C4-2B (cell line): ENCODE measurements at regions not wholly inside any gene's neighbourhood (a gene's known extent, or its start where the extent isn't known, plus 50 kb on each side); places are given as distances from the start of the nearest gene placed in this dataset.

Experiments
- ZFX ChIP-seq: fragments of 450-650 bp; IDR thresholded peaks from 2 replicates; pipeline ENCODE4 v1.6.1; 2017
- TF ChIP-seq, protein P1 (sequence below): fragments of 450-650 bp; conservative IDR thresholded peaks from 2 replicates; pipeline ENCODE4 v1.5.1; 2017; ENCODE audit warnings: mild to moderate bottlenecking

DNA sequence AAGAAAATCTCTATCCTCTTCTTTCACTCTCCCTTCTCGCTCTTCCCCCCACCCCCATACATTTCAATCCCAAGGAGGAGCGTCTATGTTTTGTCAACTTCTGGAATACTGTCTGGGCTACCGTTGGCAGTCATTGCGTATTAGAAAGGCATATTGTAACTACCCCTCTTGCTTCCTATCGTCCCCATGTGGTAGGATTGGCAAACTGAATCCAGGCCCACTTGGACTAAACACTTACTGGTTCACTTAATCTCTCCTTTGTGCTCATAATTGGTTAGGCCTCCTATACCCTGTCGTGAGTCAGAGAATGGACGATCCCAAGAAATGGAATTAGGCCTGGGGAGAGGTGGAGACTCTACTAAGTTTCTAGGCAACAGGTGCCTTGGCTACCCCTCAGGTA is 68.8 kb upstream of the SLC8A3 start:
- TF ChIP-seq, protein P1, sequence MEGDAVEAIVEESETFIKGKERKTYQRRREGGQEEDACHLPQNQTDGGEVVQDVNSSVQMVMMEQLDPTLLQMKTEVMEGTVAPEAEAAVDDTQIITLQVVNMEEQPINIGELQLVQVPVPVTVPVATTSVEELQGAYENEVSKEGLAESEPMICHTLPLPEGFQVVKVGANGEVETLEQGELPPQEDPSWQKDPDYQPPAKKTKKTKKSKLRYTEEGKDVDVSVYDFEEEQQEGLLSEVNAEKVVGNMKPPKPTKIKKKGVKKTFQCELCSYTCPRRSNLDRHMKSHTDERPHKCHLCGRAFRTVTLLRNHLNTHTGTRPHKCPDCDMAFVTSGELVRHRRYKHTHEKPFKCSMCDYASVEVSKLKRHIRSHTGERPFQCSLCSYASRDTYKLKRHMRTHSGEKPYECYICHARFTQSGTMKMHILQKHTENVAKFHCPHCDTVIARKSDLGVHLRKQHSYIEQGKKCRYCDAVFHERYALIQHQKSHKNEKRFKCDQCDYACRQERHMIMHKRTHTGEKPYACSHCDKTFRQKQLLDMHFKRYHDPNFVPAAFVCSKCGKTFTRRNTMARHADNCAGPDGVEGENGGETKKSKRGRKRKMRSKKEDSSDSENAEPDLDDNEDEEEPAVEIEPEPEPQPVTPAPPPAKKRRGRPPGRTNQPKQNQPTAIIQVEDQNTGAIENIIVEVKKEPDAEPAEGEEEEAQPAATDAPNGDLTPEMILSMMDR, result peak; percentile 66
- no peak for TF ChIP-seq ZFX
